Fibroblast of the aortic adventitia (primary cell): ENCODE measurements at regions not wholly inside any gene's neighbourhood (a gene's known extent, or its start where the extent isn't known, plus 50 kb on each side); places are given as distances from the start of the nearest gene placed in this dataset.

ENCODE experiments used
- DNase-seq: peaks from one replicate; pipeline ENCODE4 v3.0.0-alpha.2; 2010; ENCODE audit warnings: low read depth
- H3K4me3 ChIP-seq: 2 replicates; pipeline ENCODE4 v1.5.1; 2011; ENCODE audit warnings: low read depth, mild to moderate bottlenecking, control low read depth, low read length, moderate library complexity
- CTCF ChIP-seq: IDR thresholded peaks from 2 replicates; pipeline ENCODE4 v1.5.1; 2011; ENCODE audit warnings: mild to moderate bottlenecking, low read length, control low read depth, inconsistent platforms; ENCODE audit not compliant: insufficient read depth

- peak; percentile 33 for TF ChIP-seq CTCF
- peak; percentile 81 for DNase-seq
- H3K4me3 ChIP-seq: no peak overlapping the region
Measured at GRCh38 chr2:203650860-203651613, 55.4 kb upstream of the CD28 start.

DNA sequence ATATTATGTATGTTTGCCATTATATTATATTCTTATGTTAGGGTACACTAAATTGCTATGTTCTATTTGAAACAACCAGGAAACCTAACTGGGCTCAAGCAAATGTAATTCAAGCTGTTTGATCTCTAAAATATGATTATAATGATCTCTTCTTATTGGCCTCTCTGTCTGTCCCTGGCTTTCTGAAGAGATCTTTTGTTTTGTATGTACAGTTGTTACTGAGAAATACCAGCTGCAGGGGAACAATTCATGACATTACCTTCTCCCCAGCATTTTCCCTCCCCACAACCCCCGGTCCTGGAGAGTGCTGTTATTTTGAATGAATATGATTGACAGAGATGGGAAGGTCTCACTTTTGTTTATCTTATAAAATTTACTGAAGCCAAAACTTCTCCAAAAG lies 54.8 kb upstream of the CD28 start:
- TF ChIP-seq CTCF: no peak
- no peak overlapping the region for H3K4me3 ChIP-seq
- DNase-seq: no peak

GRCh38 chr2:203654826-203655225 lies 51.6 kb upstream of the CD28 start:
- H3K4me3 ChIP-seq: no peak overlapping the region
- DNase-seq: no peak
- TF ChIP-seq CTCF: no peak

DNA sequence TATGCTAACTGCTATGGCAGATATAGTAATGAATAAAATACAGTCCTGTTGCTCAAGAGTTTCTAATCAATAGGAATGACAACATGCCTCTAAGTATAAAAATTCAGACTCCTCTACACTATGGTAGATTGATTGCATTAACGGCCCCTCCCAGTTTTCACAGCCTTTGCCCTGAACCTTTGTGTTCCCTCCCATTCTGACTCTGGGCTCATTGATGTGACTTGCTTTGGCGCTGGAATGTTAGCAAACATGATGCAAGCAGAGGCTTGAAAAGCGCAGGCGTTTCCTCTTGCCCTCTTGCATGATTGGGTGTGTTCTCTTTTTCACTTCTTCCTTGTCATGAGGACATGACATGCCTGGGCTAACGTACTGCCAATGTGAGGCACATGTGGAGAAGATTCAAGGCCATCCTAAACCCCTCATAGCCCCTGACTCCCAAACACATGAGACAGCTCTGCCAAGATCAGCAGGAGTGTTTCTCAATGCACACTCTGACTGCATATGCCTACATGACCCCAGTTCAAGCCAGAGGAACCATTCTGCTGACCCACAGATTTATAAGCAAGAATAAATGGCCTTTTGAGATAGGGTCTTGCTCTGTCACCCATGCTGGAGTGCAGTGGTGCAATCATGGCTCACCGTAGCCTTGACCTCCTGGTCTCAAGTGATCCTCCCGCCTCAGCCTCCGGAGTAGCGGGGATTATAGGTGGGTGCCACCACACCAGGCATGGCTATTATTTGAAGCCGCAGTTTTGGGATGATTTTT lies 49.7 kb upstream of the CD28 start:
- peak; percentile 73 for DNase-seq
- TF ChIP-seq CTCF: no peak
- H3K4me3 ChIP-seq: no peak overlapping the region
